Panc1 (cell line): ENCODE measurements at regions not wholly inside any gene's neighbourhood (a gene's known extent, or its start where the extent isn't known, plus 50 kb on each side); places are given as distances from the start of the nearest gene placed in this dataset.

ENCODE experiments used
- ATAC-seq: fragments of 200-7000 bp; cut with Tn5 transposase; 2 replicates; pipeline ENCODE4 v1.9.1; 2020; ENCODE audit warnings: mild to moderate bottlenecking, moderate library complexity
- BruUV-seq: library from RNA; stranded (reverse); fragments of 400-500 nt; replicated peaks from 2 replicates; lab custom pipeline; 2021; lab: Mats Ljungman, UMichigan
- CTCF ChIA-PET: fragments of 300-600 bp; sonication (Branson Sonifier 250); formaldehyde crosslinking; loops from one replicate; lab custom pipeline; 2022; ENCODE audit warnings: antibody characterized with exemption; lab: Charles Lee
- POLR2A ChIA-PET: fragments of 300-600 bp; sonication (Branson Sonifier 250); formaldehyde crosslinking; loops from one replicate; lab custom pipeline; 2022; ENCODE audit warnings: antibody characterized with exemption; lab: Charles Lee
- DNase-seq: peaks from one replicate; pipeline ENCODE4 v3.0.0-alpha.2; 2010; ENCODE audit warnings: low read depth, low spot score
- H3K27ac ChIP-seq: 2 replicates; pipeline ENCODE4 v1.5.1; 2011; ENCODE audit warnings: mild to moderate bottlenecking, low read length, inconsistent platforms
- H3K27me3 ChIP-seq: fragments of 200-500 bp; sonication (Bioruptor generic); 2 replicates; pipeline ENCODE4 v1.6.0; 2014; ENCODE audit warnings: low read length, inconsistent platforms; ENCODE audit not compliant: control insufficient read depth, insufficient read depth
- H3K36me3 ChIP-seq: fragments of 200-500 bp; sonication (Bioruptor generic); 2 replicates; pipeline ENCODE4 v1.5.1; 2014; ENCODE audit warnings: inconsistent platforms, mild to moderate bottlenecking, low read length, moderate library complexity; ENCODE audit not compliant: control insufficient read depth, insufficient read depth
- H3K4me1 ChIP-seq: 2 replicates; pipeline ENCODE4 v1.5.1; 2011; ENCODE audit warnings: inconsistent platforms, mild to moderate bottlenecking, low read length, moderate library complexity; ENCODE audit not compliant: control insufficient read depth, insufficient read depth
- H3K4me3 ChIP-seq, 2 experiments: 2 replicates each; pipeline ENCODE4 v1.5.1; 2011 to 2012; ENCODE audit warnings: low read depth in 2 of 2, low read length in 2 of 2, mild to moderate bottlenecking in 2 of 2, inconsistent platforms in 1 of 2, moderate library complexity in 1 of 2
- H3K9me3 ChIP-seq: fragments of 200-500 bp; sonication (Bioruptor generic); 2 replicates; pipeline ENCODE4 v1.5.1; 2014; ENCODE audit warnings: low read depth, mild to moderate bottlenecking, inconsistent platforms, low read length, moderate library complexity; ENCODE audit not compliant: control insufficient read depth, insufficient read depth
- POLR2AphosphoS5 ChIP-seq: IDR thresholded peaks from 2 replicates; pipeline ENCODE4 v1.6.1; 2012; ENCODE audit warnings: mild to moderate bottlenecking, low read depth, low read length, moderate library complexity
- SIN3A ChIP-seq: IDR thresholded peaks from 2 replicates; pipeline ENCODE4 v1.6.1; 2012; ENCODE audit warnings: low read depth, mild to moderate bottlenecking, low read length, moderate library complexity, borderline replicate concordance; ENCODE audit not compliant: insufficient read depth
- TCF7L2 ChIP-seq: IDR thresholded peaks from 2 replicates; pipeline ENCODE4 v1.6.1; 2011; ENCODE audit warnings: mild to moderate bottlenecking, low read depth, low read length, inconsistent platforms
- in situ Hi-C: cut with HindIII; loops from 2 replicates; pipeline ENCODE4 v1.10.0; 2016; ENCODE audit warnings: low sequenced_read_pairs, low pct_unique_long_range_greater_than_20kb
- intact Hi-C: fragments of 100-400 bp; cut with micrococcal nuclease; formaldehyde crosslinking; loops from one replicate; pipeline ENCODE4 v1.10.0; 2022; ENCODE audit not compliant: unreplicated experiment
- TF ChIP-seq, protein P1 (sequence below), 2 experiments: IDR thresholded peaks; 2 replicates each; pipeline ENCODE4 v1.6.1; 2011 to 2012; ENCODE audit warnings: low read depth in 2 of 2, control low read depth in 1 of 2, low read length in 1 of 2, mild to moderate bottlenecking in 1 of 2, moderate library complexity in 1 of 2; ENCODE audit not compliant: insufficient read depth in 1 of 2
- TF ChIP-seq, protein P2 (sequence below): fragments of 450-650 bp; IDR thresholded peaks from 2 replicates; pipeline ENCODE4 v1.5.1; 2017; ENCODE audit warnings: mild to moderate bottlenecking

DNA sequence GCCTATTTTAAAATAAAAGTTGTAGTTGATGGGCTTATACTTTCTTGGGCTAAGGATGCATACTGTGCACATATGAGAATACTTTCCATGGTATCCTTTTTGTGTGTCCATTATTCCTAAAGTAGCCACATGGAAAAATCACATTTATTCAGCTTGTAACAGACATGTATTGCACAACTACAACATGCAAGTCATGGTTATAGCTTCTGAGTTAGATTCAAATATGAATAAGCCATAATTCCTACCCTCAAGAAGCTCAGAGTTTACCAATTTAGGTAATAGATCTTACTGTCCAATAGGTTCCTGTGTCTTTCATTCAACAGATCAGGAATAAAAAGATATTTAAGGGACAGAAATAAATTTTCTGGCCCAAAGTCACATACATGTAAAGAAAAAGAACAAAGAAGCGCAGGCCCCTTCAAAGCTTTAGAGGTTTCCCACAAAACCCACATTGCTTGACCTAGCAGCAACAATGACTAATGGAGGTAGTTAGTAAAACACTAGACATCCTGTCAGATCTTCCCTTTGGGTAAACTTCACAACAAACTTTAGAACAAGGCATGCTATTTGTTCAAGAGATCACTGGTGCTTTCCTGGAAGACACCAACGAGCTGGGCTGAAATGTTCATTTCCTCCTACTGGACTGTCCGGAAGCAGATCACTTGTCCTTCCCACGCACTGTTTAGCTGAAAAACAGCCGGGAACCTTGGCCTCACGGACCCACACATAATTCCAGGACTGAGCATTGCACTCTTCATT lies 78.4 kb upstream of the ITGA1 start:
- Histone ChIP-seq H3K4me1 (no peaks in the 10 kb centered on the region), H3K4me3 (no peak overlapping the region), H3K27ac (no peak overlapping the region), H3K27me3 (no peaks in the 10 kb centered on the region; the same call in 1 of the 2 replicates), H3K9me3 (no peaks in the 10 kb centered on the region), H3K36me3 (no peaks in the 10 kb centered on the region)
- no TSS peak for BruUV-seq
- TF ChIP-seq, protein P1, sequence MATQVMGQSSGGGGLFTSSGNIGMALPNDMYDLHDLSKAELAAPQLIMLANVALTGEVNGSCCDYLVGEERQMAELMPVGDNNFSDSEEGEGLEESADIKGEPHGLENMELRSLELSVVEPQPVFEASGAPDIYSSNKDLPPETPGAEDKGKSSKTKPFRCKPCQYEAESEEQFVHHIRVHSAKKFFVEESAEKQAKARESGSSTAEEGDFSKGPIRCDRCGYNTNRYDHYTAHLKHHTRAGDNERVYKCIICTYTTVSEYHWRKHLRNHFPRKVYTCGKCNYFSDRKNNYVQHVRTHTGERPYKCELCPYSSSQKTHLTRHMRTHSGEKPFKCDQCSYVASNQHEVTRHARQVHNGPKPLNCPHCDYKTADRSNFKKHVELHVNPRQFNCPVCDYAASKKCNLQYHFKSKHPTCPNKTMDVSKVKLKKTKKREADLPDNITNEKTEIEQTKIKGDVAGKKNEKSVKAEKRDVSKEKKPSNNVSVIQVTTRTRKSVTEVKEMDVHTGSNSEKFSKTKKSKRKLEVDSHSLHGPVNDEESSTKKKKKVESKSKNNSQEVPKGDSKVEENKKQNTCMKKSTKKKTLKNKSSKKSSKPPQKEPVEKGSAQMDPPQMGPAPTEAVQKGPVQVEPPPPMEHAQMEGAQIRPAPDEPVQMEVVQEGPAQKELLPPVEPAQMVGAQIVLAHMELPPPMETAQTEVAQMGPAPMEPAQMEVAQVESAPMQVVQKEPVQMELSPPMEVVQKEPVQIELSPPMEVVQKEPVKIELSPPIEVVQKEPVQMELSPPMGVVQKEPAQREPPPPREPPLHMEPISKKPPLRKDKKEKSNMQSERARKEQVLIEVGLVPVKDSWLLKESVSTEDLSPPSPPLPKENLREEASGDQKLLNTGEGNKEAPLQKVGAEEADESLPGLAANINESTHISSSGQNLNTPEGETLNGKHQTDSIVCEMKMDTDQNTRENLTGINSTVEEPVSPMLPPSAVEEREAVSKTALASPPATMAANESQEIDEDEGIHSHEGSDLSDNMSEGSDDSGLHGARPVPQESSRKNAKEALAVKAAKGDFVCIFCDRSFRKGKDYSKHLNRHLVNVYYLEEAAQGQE (IDR thresholded peaks at IDR 0.05; ENCODE audit: insufficient read depth in 1 of 2, low read depth in 2 of 2, low read length in 1 of 2), result no peak
- TF ChIP-seq, protein P2, sequence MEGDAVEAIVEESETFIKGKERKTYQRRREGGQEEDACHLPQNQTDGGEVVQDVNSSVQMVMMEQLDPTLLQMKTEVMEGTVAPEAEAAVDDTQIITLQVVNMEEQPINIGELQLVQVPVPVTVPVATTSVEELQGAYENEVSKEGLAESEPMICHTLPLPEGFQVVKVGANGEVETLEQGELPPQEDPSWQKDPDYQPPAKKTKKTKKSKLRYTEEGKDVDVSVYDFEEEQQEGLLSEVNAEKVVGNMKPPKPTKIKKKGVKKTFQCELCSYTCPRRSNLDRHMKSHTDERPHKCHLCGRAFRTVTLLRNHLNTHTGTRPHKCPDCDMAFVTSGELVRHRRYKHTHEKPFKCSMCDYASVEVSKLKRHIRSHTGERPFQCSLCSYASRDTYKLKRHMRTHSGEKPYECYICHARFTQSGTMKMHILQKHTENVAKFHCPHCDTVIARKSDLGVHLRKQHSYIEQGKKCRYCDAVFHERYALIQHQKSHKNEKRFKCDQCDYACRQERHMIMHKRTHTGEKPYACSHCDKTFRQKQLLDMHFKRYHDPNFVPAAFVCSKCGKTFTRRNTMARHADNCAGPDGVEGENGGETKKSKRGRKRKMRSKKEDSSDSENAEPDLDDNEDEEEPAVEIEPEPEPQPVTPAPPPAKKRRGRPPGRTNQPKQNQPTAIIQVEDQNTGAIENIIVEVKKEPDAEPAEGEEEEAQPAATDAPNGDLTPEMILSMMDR, result no peak
- intact Hi-C loops, result no loop called here
- ChIA-PET POLR2A (no interaction called here), CTCF (no interaction called here)
- in situ Hi-C loops, result no loop called here
- no peak for DNase-seq
- no peak for ATAC-seq

DNA sequence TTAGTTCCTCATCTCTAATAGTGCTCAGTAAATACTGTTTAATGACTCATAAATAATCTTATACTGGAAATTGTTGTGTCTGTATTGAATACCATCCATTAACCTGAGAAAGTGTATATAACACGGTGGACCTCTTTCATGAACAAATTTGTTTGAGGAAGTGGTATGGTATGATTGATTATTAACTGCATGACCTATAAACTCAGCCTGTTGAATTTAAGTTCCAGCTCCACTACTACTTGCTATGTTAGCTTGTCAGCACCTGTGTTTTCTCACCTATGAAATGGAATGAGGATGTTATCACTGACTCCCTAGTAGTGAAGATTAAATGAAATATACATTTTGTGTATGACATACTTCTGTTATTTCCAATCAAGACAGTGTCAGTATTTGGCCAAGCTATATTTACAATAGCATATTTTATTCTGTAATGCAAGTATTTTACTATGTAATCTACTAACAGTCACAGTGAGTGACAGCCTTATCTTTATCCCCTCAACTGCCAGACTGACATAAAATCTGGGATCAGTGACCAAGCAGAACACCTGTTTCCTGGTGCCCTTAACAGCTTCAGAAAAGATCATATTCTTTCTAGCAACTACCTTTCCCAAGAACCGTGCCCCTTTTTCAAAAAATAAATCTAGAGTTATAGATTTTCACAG lies 77.3 kb upstream of the ITGA1 start:
- no TSS peak for BruUV-seq
- CTCF ChIA-PET, result interaction anchor here (0.5 kb wide), 1 partner anchor 44 kb away, joined by 4 read pairs; no protein-coding TSS in a partner anchor
- Histone ChIP-seq H3K27me3 (no peaks in the 10 kb centered on the region; the same call in 1 of the 2 replicates), H3K4me3 (no peak overlapping the region), H3K4me1 (no peaks in the 10 kb centered on the region), H3K9me3 (no peaks in the 10 kb centered on the region), H3K27ac (no peak overlapping the region), H3K36me3 (no peaks in the 10 kb centered on the region)
- ATAC-seq, result no peak
- no peak for TF ChIP-seq SIN3A
- TF ChIP-seq TCF7L2, result no peak
- TF ChIP-seq, protein P2, result no peak
- no peak for TF ChIP-seq POLR2AphosphoS5
- TF ChIP-seq, protein P1 (IDR thresholded peaks at IDR 0.05; ENCODE audit: insufficient read depth in 1 of 2, low read depth in 2 of 2, low read length in 1 of 2), result no peak
- intact Hi-C loops (no loop called here), in situ Hi-C loops (no loop called here)
- POLR2A ChIA-PET, result no interaction called here
- DNase-seq, result no peak
